Adrenal gland (tissue), 9 donors: ENCODE measurements at regions not wholly inside any gene's neighbourhood (a gene's known extent, or its start where the extent isn't known, plus 50 kb on each side); places are given as distances from the start of the nearest gene placed in this dataset.

ENCODE experiments used
- DNase-seq, 7 donors: peaks; one replicate each; pipeline ENCODE4 v3.0.0-alpha.2; 2019 to 2020
- H3K27ac ChIP-seq, 5 donors: fragments of 200-600 bp; sonication (generic) in 4 of 5; 1 replicate in 3 of 5; 2 replicates in 2 of 5; pipeline versions ENCODE4 v1.5.1 to v1.8.0; 2016 to 2020; ENCODE audit warnings: mild to moderate bottlenecking in 1 of 5
- H3K27me3 ChIP-seq: fragments of 200-600 bp; 2 replicates; pipeline ENCODE4 v1.8.0; 2021
- H3K36me3 ChIP-seq, 2 donors: fragments of 200-600 bp; replicated peaks in 1 of 2; 1 replicate in 1 of 2; 2 replicates in 1 of 2; pipeline versions ENCODE4 v1.5.1 to v1.8.0; 2018 to 2022
- H3K4me1 ChIP-seq, 2 donors: fragments of 200-600 bp; replicated peaks in 1 of 2; 1 replicate in 1 of 2; 2 replicates in 1 of 2; pipeline versions ENCODE4 v1.5.1 to v1.8.0; 2018 to 2021
- H3K4me3 ChIP-seq, 4 donors: fragments of 200-600 bp; sonication (generic) in 3 of 4; one replicate each; pipeline ENCODE4 v1.5.1; 2016 to 2018
- H3K9me3 ChIP-seq, 3 donors: fragments of 200-600 bp; sonication (generic) in 1 of 3; replicated peaks in 1 of 3; 1 replicate in 2 of 3; 2 replicates in 1 of 3; pipeline versions ENCODE4 v1.5.1 to v1.8.0; 2016 to 2021
- POLR2A ChIP-seq, 2 donors: fragments of 450-650 bp; IDR thresholded peaks; one replicate each; pipeline ENCODE4 v1.6.1; 2017; ENCODE audit warnings: antibody characterized with exemption in 2 of 2, mild to moderate bottlenecking in 2 of 2, moderate library complexity in 1 of 2
- WGBS, 4 donors: extraction: QIAGEN DNeasy Blood & Tissue Kit in 2 of 4; methylation state at CpG; one replicate each; pipeline versions ENCODE4 v1.1.5 to v1.1.7; 2013 to 2017; 5-methylcytosine and 5-hydroxymethylcytosine counted together
- intact Hi-C, 2 donors: fragments of 100-400 bp; cut with DNase I; formaldehyde crosslinking; loops; one replicate each; pipeline versions ENCODE4 v1.14.1 to v1.15.0; 2022 to 2023
- TF ChIP-seq, protein P1 (sequence below), 6 experiments: fragments of 450-650 bp in 4 of 6; fragments of 200-600 bp in 2 of 6; sonication (generic) in 1 of 6; IDR thresholded peaks; 1 replicate in 5 of 6; 2 replicates in 1 of 6; pipeline versions ENCODE4 v1.5.1 to v1.8.0; 2016 to 2021; ENCODE audit warnings: antibody characterized with exemption in 6 of 6, mild to moderate bottlenecking in 2 of 6, moderate library complexity in 1 of 6
- donor health status: healthy with polysubstance abuse.
- donor health status: Bipolar disorder and iron deficiency.
- donor health status: DM: yes; HTN: yes; CAD: no.
- donor health status: DM: no; HTN: no; CAD: no.
- donor health status: DM: no; HTN: no; CAD: no.

DNA sequence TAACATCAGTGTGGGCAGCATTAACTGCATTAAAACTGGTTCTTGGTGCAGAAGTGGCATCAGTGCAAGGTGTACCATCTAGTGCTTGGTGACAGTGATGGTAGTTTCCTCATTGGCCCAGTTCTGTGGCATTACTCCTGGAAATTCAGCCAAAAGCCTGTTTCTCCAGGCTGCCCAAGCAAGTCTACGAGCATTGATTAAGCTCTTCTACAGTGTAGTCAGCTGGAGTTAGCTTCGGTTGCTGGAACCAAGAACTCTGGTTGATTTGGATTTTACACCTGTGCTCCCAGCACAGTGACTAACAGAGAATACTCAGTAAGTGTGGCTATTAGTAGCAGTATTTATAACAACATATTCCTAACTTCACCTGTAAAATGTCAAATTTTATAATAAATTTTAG lies 84.9 kb upstream of the ZDHHC17 start:
- no peak for DNase-seq
- WGBS, 4 donors: 87 to 94% (median 92%) methylated on average over 2 of the region's 2 CpGs
- intact Hi-C loops: no loop called here
- TF ChIP-seq POLR2A (IDR thresholded peaks at IDR 0.05): no peak
- TF ChIP-seq, protein P1, sequence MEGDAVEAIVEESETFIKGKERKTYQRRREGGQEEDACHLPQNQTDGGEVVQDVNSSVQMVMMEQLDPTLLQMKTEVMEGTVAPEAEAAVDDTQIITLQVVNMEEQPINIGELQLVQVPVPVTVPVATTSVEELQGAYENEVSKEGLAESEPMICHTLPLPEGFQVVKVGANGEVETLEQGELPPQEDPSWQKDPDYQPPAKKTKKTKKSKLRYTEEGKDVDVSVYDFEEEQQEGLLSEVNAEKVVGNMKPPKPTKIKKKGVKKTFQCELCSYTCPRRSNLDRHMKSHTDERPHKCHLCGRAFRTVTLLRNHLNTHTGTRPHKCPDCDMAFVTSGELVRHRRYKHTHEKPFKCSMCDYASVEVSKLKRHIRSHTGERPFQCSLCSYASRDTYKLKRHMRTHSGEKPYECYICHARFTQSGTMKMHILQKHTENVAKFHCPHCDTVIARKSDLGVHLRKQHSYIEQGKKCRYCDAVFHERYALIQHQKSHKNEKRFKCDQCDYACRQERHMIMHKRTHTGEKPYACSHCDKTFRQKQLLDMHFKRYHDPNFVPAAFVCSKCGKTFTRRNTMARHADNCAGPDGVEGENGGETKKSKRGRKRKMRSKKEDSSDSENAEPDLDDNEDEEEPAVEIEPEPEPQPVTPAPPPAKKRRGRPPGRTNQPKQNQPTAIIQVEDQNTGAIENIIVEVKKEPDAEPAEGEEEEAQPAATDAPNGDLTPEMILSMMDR (IDR thresholded peaks at IDR 0.05): no peak
- H3K4me1 ChIP-seq: no peaks in the 10 kb centered on the region
- H3K27ac ChIP-seq: no peak overlapping the region
- no peaks in the 10 kb centered on the region for H3K36me3 ChIP-seq
- H3K27me3 ChIP-seq: no peaks in the 10 kb centered on the region
- H3K9me3 ChIP-seq: no peaks in the 10 kb centered on the region
- H3K4me3 ChIP-seq: no peak overlapping the region

DNA sequence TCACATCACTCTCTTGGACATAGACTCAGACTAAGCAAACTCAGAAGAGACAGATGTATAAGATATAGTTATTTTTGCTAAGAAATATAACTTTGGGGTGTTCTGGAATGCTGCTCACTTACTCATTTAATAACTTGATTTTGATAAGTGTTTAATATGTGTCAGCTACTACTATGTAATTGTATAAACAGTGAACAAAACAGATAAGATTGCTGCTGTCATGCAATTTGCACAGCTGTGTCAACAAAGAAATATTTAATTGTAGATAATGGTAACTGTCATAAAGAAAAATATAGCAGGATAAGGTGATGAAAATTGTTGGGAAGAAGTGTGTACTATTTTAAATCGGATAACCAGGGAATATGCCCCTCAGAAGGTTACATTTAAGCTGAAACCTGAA lies 84.1 kb upstream of the ZDHHC17 start:
- intact Hi-C loops: loop anchor here in 1 of 2 donors (10.0 kb wide), 1 partner anchor 115 kb away; no protein-coding TSS in a partner anchor

DNA sequence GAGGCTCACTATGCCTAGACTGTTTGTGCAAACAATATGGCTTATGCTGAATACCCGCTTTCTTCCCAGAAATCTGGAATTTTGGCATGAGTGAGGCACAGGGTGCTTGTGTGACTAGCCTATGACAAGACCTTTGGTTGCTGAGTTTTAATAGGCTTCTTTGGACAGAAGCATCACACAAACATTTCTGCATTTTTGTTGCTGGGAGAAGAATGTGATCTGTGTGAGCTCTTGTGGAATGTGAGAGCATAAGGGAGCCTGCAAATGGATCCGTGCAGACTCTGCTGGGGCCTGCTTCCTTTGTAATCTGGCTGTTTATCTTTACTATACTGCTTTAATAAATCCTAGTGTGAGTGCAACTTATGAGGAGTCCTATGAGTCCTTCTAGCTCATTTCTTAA lies 83.0 kb upstream of the ZDHHC17 start:
- H3K9me3 ChIP-seq: no peaks in the 10 kb centered on the region
- intact Hi-C loops: loop anchor here in 1 of 2 donors (10.0 kb wide), 1 partner anchor 114 kb away; no protein-coding TSS in a partner anchor
- H3K4me3 ChIP-seq: no peak overlapping the region
- H3K27me3 ChIP-seq: no peaks in the 10 kb centered on the region
- no peaks in the 10 kb centered on the region for H3K4me1 ChIP-seq
- H3K27ac ChIP-seq: no peak overlapping the region
- H3K36me3 ChIP-seq: no peaks in the 10 kb centered on the region
- TF ChIP-seq, protein P1 (IDR thresholded peaks at IDR 0.05): no peak
- no peak for TF ChIP-seq POLR2A (IDR thresholded peaks at IDR 0.05)
- DNase-seq: no peak
- 71 to 100% (median 89%) methylated on average over 2 of the region's 2 CpGs for WGBS, 4 donors

More for the DNA sequence above, 84.1 kb upstream of the ZDHHC17 start:
- DNase-seq: no peak
- no peaks in the 10 kb centered on the region for H3K9me3 ChIP-seq
- no peaks in the 10 kb centered on the region for H3K27me3 ChIP-seq
- H3K36me3 ChIP-seq: no peaks in the 10 kb centered on the region
- H3K27ac ChIP-seq: no peak overlapping the region
- WGBS, 4 donors: 26 to 57% (median 33%) methylated on average over 1 of the region's 1 CpG
- no peak overlapping the region for H3K4me3 ChIP-seq
- H3K4me1 ChIP-seq: no peaks in the 10 kb centered on the region
- TF ChIP-seq POLR2A (IDR thresholded peaks at IDR 0.05): no peak
- TF ChIP-seq, protein P1 (IDR thresholded peaks at IDR 0.05): no peak

DNA sequence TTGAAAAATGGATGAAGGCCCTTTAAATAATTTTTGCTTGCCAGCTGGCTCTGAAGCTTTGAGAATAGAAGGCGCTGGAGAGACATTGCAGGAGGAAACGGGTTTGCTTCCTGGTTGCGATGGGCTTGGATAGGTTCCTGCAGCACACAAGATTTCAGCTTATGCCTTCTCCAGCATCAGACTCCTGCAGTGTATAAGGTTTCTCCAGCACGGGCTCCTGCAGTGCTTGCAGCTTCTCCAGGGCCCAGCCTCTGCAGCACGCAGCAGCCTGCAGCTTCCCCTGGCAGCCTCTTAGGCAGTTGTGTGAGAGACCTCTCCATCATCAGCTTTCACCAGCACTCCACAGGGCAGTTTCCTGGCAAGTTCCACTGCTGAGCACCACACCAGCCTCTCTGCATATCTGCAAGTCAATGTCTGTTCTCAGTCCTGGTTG lies 78.7 kb upstream of the ZDHHC17 start:
- H3K27ac ChIP-seq: no peak overlapping the region

More for the DNA sequence above, 78.7 kb upstream of the ZDHHC17 start:
- no peaks in the 10 kb centered on the region for H3K4me1 ChIP-seq
- intact Hi-C loops: loop anchor here in 1 of 2 donors (10.0 kb wide), 1 partner anchor 110 kb away; no protein-coding TSS in a partner anchor
- no peak for TF ChIP-seq POLR2A (IDR thresholded peaks at IDR 0.05)
- TF ChIP-seq, protein P1 (IDR thresholded peaks at IDR 0.05): no peak
- H3K27me3 ChIP-seq: no peaks in the 10 kb centered on the region
- no peak overlapping the region for H3K4me3 ChIP-seq
- peak in 1 of 7 donors; percentile 58 for DNase-seq
- H3K9me3 ChIP-seq: no peaks in the 10 kb centered on the region
- WGBS, 4 donors: 38 to 53% (median 50%) methylated on average over 4 to 5 of the region's 5 CpGs
- H3K36me3 ChIP-seq: no peaks in the 10 kb centered on the region
